ENCODE measurements at regions not wholly inside any gene's neighbourhood (a gene's known extent, or its start where the extent isn't known, plus 50 kb on each side); places are given as distances from the start of the nearest gene placed in this dataset.
"Not testable (repeated sequence)": the region's sequence is repeated elsewhere in the genome, so short reads cannot be mapped to it uniquely, and the experiment has no call there.

DNA sequence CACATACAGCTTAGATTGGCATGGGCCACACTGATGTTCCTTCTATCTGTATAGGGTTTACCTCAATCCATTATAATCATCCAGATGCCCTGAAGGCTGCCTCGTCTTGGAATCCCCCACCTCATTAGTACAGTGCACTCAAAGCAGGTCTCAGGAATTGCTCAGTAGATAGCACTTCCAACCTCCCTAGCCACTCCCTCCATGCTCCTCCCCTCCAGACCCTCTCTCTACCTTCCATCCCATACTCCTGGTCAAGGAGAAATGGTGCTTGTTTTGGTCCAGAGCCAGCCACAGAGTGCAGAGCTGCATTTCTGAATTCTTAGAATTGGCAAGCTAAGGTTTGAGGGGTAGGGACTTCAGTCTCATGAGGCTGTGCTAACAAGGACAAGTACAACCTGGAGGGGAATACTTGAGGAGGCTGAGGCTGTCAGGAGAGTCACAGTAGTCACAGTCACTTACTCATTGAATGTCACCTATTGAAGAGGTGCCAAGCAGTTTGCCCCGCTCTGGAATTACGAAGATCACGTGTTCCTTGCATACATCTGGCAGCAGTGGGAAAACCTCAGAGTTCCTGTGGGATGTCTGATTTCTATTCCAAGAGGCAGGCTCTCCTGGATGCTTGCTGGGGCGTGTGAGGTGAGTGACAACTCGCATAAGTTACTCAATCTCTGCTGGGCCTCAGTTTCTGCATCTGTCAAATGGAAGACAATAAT, 60.7 kb upstream of the ZNF746 start:
- H4K20me1 ChIP-seq (ENCODE audit: control insufficient read depth, insufficient read depth, low read length, poor library complexity, severe bottlenecking) = no peaks in the 10 kb centered on the region
- intact Hi-C loops (cut with micrococcal nuclease) = no loop called here
- H3K4me3 ChIP-seq (ENCODE audit: control extremely low read depth in 1 of 5, extremely low read depth in 1 of 5, insufficient read depth in 1 of 5, low read depth in 2 of 5, low read length in 4 of 5) = no peak overlapping the region
- no peak overlapping the region for H3K27ac Mint-ChIP-seq
- no peaks in the 10 kb centered on the region for H3K4me1 ChIP-seq (ENCODE audit: control insufficient read depth in 2 of 2, insufficient read depth in 2 of 2, low read length in 2 of 2)
- ATAC-seq (ENCODE audit: low read depth) = no peak
- ChIA-PET POLR2A (no interaction called here), CTCF (no interaction called here)
- H3K79me2 ChIP-seq (ENCODE audit: control insufficient read depth, insufficient read depth, low read length) = peaks cover 4% of the 10 kb centered on the region
- H3K27me3 ChIP-seq (replicated peaks in 1 of 4; ENCODE audit: control extremely low read depth in 1 of 4, control insufficient read depth in 3 of 4, insufficient read depth in 4 of 4, low read length in 3 of 4) = no peaks in the 10 kb centered on the region
- H3K27me3 Mint-ChIP-seq = no peaks in the 10 kb centered on the region
- TF ChIP-seq EZH2 (IDR thresholded peaks at IDR 0.05; ENCODE audit: borderline replicate concordance, insufficient read depth, low read depth, low read length, poor library complexity, severe bottlenecking) = no peak
- TF ChIP-seq, protein P1, sequence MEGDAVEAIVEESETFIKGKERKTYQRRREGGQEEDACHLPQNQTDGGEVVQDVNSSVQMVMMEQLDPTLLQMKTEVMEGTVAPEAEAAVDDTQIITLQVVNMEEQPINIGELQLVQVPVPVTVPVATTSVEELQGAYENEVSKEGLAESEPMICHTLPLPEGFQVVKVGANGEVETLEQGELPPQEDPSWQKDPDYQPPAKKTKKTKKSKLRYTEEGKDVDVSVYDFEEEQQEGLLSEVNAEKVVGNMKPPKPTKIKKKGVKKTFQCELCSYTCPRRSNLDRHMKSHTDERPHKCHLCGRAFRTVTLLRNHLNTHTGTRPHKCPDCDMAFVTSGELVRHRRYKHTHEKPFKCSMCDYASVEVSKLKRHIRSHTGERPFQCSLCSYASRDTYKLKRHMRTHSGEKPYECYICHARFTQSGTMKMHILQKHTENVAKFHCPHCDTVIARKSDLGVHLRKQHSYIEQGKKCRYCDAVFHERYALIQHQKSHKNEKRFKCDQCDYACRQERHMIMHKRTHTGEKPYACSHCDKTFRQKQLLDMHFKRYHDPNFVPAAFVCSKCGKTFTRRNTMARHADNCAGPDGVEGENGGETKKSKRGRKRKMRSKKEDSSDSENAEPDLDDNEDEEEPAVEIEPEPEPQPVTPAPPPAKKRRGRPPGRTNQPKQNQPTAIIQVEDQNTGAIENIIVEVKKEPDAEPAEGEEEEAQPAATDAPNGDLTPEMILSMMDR (IDR thresholded peaks at IDR 0.05) = no peak
- no peaks in the 10 kb centered on the region for H3K9me3 Mint-ChIP-seq (ENCODE audit: insufficient read depth)
- H3K9me3 ChIP-seq (ENCODE audit: control extremely low read depth in 1 of 3, control insufficient read depth in 2 of 3, insufficient read depth in 1 of 3, low read length in 2 of 3) = no peaks in the 10 kb centered on the region
- no peaks in the 10 kb centered on the region for H3K4me1 Mint-ChIP-seq
- H3K4me2 ChIP-seq (replicated peaks; ENCODE audit: low read depth, low read length, poor library complexity, severe bottlenecking) = no peak overlapping the region
- H3K4me3 Mint-ChIP-seq = no peak overlapping the region
- DNase-seq = no peak
- WGBS (ENCODE audit: insufficient coverage) = 93% methylated on average over 5 of the region's 6 CpGs
- peaks cover 3 to 25% of the 10 kb centered on the region in 2 experiments for H3K36me3 ChIP-seq (replicated peaks in 1 of 2; ENCODE audit: control extremely low read depth in 1 of 2, control insufficient read depth in 1 of 2, extremely low read depth in 1 of 2, insufficient read depth in 2 of 2, low read length in 1 of 2)
- H2AFZ ChIP-seq (ENCODE audit: insufficient read depth, low read depth, low read length, poor library complexity, severe bottlenecking) = no peak overlapping the region
- H3K27ac ChIP-seq (ENCODE audit: low read length in 2 of 2) = no peak overlapping the region
- no peak overlapping the region for H3K9ac ChIP-seq (ENCODE audit: low read length)

DNA sequence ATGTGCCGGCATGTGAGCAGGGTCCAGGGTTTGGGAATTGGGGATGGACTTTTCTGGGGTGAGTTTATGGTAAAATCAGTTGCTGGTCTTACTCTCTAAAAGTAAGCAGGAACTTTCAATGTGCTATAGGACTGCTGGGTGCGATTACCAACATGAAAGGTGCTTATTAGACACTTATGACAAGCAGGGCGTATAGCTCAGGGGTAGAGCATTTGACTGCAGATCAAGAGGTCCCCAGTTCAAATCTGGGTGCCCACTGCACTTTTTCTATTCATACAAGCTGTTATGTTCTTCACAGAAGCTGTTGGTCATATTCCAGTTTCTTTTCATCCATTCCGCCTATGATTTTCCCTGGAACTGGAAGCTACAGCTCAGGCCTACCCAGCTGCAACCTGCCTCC, 58.9 kb upstream of the ZNF746 start:
- H3K9me3 ChIP-seq (ENCODE audit: control extremely low read depth in 1 of 3, control insufficient read depth in 2 of 3, insufficient read depth in 1 of 3, low read length in 2 of 3); H3K27me3 ChIP-seq (replicated peaks in 1 of 4; ENCODE audit: control extremely low read depth in 1 of 4, control insufficient read depth in 3 of 4, insufficient read depth in 4 of 4, low read length in 3 of 4); ATAC-seq (ENCODE audit: low read depth); POLR2A ChIA-PET; H3K4me3 ChIP-seq (ENCODE audit: control extremely low read depth in 1 of 5, extremely low read depth in 1 of 5, insufficient read depth in 1 of 5, low read depth in 2 of 5, low read length in 4 of 5); H3K4me3 Mint-ChIP-seq; H3K79me2 ChIP-seq (ENCODE audit: control insufficient read depth, insufficient read depth, low read length); H3K9ac ChIP-seq (ENCODE audit: low read length); H3K27ac ChIP-seq (ENCODE audit: low read length in 2 of 2); H3K27me3 Mint-ChIP-seq; H3K27ac Mint-ChIP-seq; H3K4me1 ChIP-seq (ENCODE audit: control insufficient read depth in 2 of 2, insufficient read depth in 2 of 2, low read length in 2 of 2); H3K4me1 Mint-ChIP-seq; H3K4me2 ChIP-seq (replicated peaks; ENCODE audit: low read depth, low read length, poor library complexity, severe bottlenecking); H4K20me1 ChIP-seq (ENCODE audit: control insufficient read depth, insufficient read depth, low read length, poor library complexity, severe bottlenecking); DNase-seq; H3K9me3 Mint-ChIP-seq (ENCODE audit: insufficient read depth); CTCF ChIA-PET; H2AFZ ChIP-seq (ENCODE audit: insufficient read depth, low read depth, low read length, poor library complexity, severe bottlenecking); intact Hi-C loops (cut with micrococcal nuclease): not testable (repeated sequence)
- peaks cover 6 to 36% of the 10 kb centered on the region in 2 experiments for H3K36me3 ChIP-seq (replicated peaks in 1 of 2; ENCODE audit: control extremely low read depth in 1 of 2, control insufficient read depth in 1 of 2, extremely low read depth in 1 of 2, insufficient read depth in 2 of 2, low read length in 1 of 2)
- WGBS (ENCODE audit: insufficient coverage) = 100% methylated on average over 3 of the region's 4 CpGs

DNA sequence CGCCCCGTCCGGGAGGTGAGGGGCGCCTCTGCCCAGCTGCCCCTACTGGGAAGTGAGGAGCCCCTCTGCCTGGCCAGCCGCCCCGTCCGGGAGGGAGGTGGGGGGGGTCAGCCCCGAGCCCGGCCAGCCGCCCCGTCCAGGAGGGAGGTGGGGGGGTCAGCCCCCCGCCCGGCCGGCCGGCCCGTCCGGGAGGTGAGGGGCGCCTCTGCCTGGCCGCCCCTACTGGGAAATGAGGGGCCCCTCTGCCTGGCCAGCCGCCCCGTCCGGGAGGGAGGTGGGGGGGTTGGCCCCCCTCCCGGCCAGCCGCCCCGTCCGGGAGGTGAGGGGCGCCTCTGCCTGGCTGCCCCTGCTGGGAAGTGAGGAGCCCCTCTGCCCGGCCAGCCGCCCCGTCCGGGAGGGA, 57.2 kb upstream of the ZNF746 start:
- H3K9me3 ChIP-seq (ENCODE audit: control extremely low read depth in 1 of 3, control insufficient read depth in 2 of 3, insufficient read depth in 1 of 3, low read length in 2 of 3); CTCF ChIA-PET; DNase-seq; ATAC-seq (ENCODE audit: low read depth); H3K4me3 Mint-ChIP-seq; H4K20me1 ChIP-seq (ENCODE audit: control insufficient read depth, insufficient read depth, low read length, poor library complexity, severe bottlenecking); H3K4me1 ChIP-seq (ENCODE audit: control insufficient read depth in 2 of 2, insufficient read depth in 2 of 2, low read length in 2 of 2); H3K27ac Mint-ChIP-seq; H3K27me3 ChIP-seq (replicated peaks in 1 of 4; ENCODE audit: control extremely low read depth in 1 of 4, control insufficient read depth in 3 of 4, insufficient read depth in 4 of 4, low read length in 3 of 4); H2AFZ ChIP-seq (ENCODE audit: insufficient read depth, low read depth, low read length, poor library complexity, severe bottlenecking); H3K4me1 Mint-ChIP-seq; H3K79me2 ChIP-seq (ENCODE audit: control insufficient read depth, insufficient read depth, low read length); H3K27ac ChIP-seq (ENCODE audit: low read length in 2 of 2); H3K9ac ChIP-seq (ENCODE audit: low read length); H3K9me3 Mint-ChIP-seq (ENCODE audit: insufficient read depth); H3K4me2 ChIP-seq (replicated peaks; ENCODE audit: low read depth, low read length, poor library complexity, severe bottlenecking); intact Hi-C loops (cut with micrococcal nuclease); H3K27me3 Mint-ChIP-seq; H3K4me3 ChIP-seq (ENCODE audit: control extremely low read depth in 1 of 5, extremely low read depth in 1 of 5, insufficient read depth in 1 of 5, low read depth in 2 of 5, low read length in 4 of 5); POLR2A ChIA-PET: not testable (repeated sequence)
- peaks cover 6 to 53% of the 10 kb centered on the region in 2 experiments for H3K36me3 ChIP-seq (replicated peaks in 1 of 2; ENCODE audit: control extremely low read depth in 1 of 2, control insufficient read depth in 1 of 2, extremely low read depth in 1 of 2, insufficient read depth in 2 of 2, low read length in 1 of 2)
- WGBS (ENCODE audit: insufficient coverage) = 94% methylated on average over 16 of the region's 31 CpGs
